ENCODE measurements at regions not wholly inside any gene's neighbourhood (a gene's known extent, or its start where the extent isn't known, plus 50 kb on each side); places are given as distances from the start of the nearest gene placed in this dataset.

- no peak for TF ChIP-seq CTCF (IDR thresholded peaks at IDR 0.05)
- TF ChIP-seq POLR2A (IDR thresholded peaks at IDR 0.05), result no peak
Observed at GRCh38 chr16:86429663-86430062, 80.7 kb upstream of the FOXF1 start.
